ENCODE measurements at regions not wholly inside any gene's neighbourhood (a gene's known extent, or its start where the extent isn't known, plus 50 kb on each side); places are given as distances from the start of the nearest gene placed in this dataset.

DNA sequence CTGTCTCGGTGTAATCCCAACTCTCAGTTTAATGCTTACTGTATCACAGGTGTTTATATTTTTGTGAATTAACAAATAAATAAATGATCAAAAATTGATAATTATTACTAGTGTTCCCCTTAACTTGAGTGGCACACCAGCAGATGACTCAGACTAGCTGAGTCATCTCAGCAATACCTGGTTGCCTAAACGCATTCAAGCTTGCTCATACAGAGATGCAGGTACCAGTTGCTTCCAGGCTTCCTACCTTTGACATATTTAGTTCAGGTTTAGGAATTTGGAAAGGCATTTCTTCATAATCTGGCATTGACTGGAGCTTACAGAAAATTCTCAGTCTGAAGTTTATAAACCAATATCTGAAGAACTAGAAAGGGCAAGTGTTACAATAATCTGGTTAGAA, 78.9 kb upstream of the LMO4 start:
- Histone ChIP-seq H3K4me2 (ENCODE audit: insufficient read depth, low read length) (no peak overlapping the region), H4K20me1 (replicated peaks; ENCODE audit: control insufficient read depth, extremely low read depth, insufficient read depth, low read length) (no peaks in the 10 kb centered on the region), H3K4me3 (replicated peaks in 1 of 3; ENCODE audit: insufficient read depth in 1 of 3, low read depth in 1 of 3, low read length in 3 of 3) (no peak overlapping the region), H3K27me3 (ENCODE audit: control insufficient read depth in 2 of 2, insufficient read depth in 2 of 2, low read length in 2 of 2) (peaks cover 0 to 3% of the 10 kb centered on the region in 2 experiments), H3K27ac (ENCODE audit: insufficient read depth, low read depth, low read length) (no peak overlapping the region), H3K79me2 (ENCODE audit: control insufficient read depth, insufficient read depth, low read length) (no peaks in the 10 kb centered on the region), H3K9me3 (replicated peaks; ENCODE audit: control insufficient read depth, insufficient read depth, low read length) (no peaks in the 10 kb centered on the region), H3K9ac (replicated peaks; ENCODE audit: extremely low read depth, insufficient read depth, low read length) (no peak overlapping the region), H3K9me1 (replicated peaks; ENCODE audit: control insufficient read depth, extremely low read depth, insufficient read depth, low read length) (no peaks in the 10 kb centered on the region), H2AFZ (ENCODE audit: low read depth, low read length) (no peak overlapping the region), H3K36me3 (ENCODE audit: control insufficient read depth in 2 of 2, extremely low read depth in 1 of 2, insufficient read depth in 2 of 2, low read length in 2 of 2) (no peaks in the 10 kb centered on the region), H3K4me1 (ENCODE audit: control insufficient read depth, extremely low read depth, insufficient read depth, low read length) (no peaks in the 10 kb centered on the region)
- dilution Hi-C loops (cut with MboI; ENCODE audit: extremely low pct_ligation_motif_present, low sequenced_read_pairs) (no loop called here), intact Hi-C loops (cut with micrococcal nuclease) (no loop called here)
- ChIA-PET POLR2A (no interaction called here), CTCF (interaction anchor here (0.8 kb wide), 1 partner anchor 10 kb away, joined by 3 read pairs; no protein-coding TSS in a partner anchor)
- no TSS peak for BruUV-seq (replicated peaks)
- DNase-seq (ENCODE audit: low read depth, low spot score): no peak
- FAIRE-seq: no peak
- TF ChIP-seq, protein P1, sequence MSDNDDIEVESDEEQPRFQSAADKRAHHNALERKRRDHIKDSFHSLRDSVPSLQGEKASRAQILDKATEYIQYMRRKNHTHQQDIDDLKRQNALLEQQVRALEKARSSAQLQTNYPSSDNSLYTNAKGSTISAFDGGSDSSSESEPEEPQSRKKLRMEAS (IDR thresholded peaks at IDR 0.05; ENCODE audit: insufficient read depth, insufficient read length): no peak
- TF ChIP-seq POLR2A (IDR thresholded peaks at IDR 0.05; ENCODE audit: low read depth, low read length) (no peak), MYC (IDR thresholded peaks at IDR 0.05; ENCODE audit: low read depth, low read length) (no peak), GATA2 (IDR thresholded peaks at IDR 0.05; ENCODE audit: insufficient read depth, insufficient read length, low read depth, low read length) (no peak), EZH2 (IDR thresholded peaks at IDR 0.05; ENCODE audit: borderline replicate concordance, low read depth, low read length, severe bottlenecking) (no peak), JUN (IDR thresholded peaks at IDR 0.05; ENCODE audit: borderline replicate concordance, insufficient read depth, insufficient read length, low read depth) (no peak), FOS (IDR thresholded peaks at IDR 0.05; ENCODE audit: borderline replicate concordance, insufficient read depth, low read length) (no peak), POLR2AphosphoS5 (IDR thresholded peaks at IDR 0.05; ENCODE audit: insufficient read depth, low read depth, low read length) (no peak)
- TF ChIP-seq, protein P2, sequence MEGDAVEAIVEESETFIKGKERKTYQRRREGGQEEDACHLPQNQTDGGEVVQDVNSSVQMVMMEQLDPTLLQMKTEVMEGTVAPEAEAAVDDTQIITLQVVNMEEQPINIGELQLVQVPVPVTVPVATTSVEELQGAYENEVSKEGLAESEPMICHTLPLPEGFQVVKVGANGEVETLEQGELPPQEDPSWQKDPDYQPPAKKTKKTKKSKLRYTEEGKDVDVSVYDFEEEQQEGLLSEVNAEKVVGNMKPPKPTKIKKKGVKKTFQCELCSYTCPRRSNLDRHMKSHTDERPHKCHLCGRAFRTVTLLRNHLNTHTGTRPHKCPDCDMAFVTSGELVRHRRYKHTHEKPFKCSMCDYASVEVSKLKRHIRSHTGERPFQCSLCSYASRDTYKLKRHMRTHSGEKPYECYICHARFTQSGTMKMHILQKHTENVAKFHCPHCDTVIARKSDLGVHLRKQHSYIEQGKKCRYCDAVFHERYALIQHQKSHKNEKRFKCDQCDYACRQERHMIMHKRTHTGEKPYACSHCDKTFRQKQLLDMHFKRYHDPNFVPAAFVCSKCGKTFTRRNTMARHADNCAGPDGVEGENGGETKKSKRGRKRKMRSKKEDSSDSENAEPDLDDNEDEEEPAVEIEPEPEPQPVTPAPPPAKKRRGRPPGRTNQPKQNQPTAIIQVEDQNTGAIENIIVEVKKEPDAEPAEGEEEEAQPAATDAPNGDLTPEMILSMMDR (IDR thresholded peaks at IDR 0.05; ENCODE audit: extremely low read depth in 1 of 2, insufficient read depth in 1 of 2, low read depth in 1 of 2, low read length in 2 of 2): no peak
